Mesodermal cell (in vitro differentiated cells): ENCODE measurements at regions not wholly inside any gene's neighbourhood (a gene's known extent, or its start where the extent isn't known, plus 50 kb on each side); places are given as distances from the start of the nearest gene placed in this dataset.

Experiments
- H3K27ac ChIP-seq: 2 replicates; pipeline ENCODE4 v1.7.0; 2013; ENCODE audit warnings: mild to moderate bottlenecking, low read depth, low read length, moderate library complexity; ENCODE audit not compliant: severe bottlenecking
- H3K36me3 ChIP-seq: 2 replicates; pipeline ENCODE4 v1.7.1; 2013; ENCODE audit warnings: mild to moderate bottlenecking, low read length, moderate library complexity; ENCODE audit not compliant: control insufficient read depth, insufficient read depth
- H3K4me1 ChIP-seq: one replicate; pipeline ENCODE4 v1.7.1; 2013; ENCODE audit warnings: mild to moderate bottlenecking, low read length; ENCODE audit not compliant: insufficient read depth, control insufficient read depth, poor library complexity, severe bottlenecking
- H3K4me3 ChIP-seq: 2 replicates; pipeline ENCODE4 v1.7.0; 2013; ENCODE audit warnings: low read length, control low read depth, mild to moderate bottlenecking; ENCODE audit not compliant: insufficient read depth, poor library complexity, severe bottlenecking; ENCODE audit errors: extremely low read depth
- H3K9me3 ChIP-seq: 2 replicates; pipeline ENCODE4 v1.7.1; 2013; ENCODE audit warnings: mild to moderate bottlenecking, low read length, moderate library complexity; ENCODE audit not compliant: control insufficient read depth
- WGBS, 2 experiments: methylation state at CpG; one replicate each; pipeline ENCODE4 v1.1.5; 2013; ENCODE audit warnings: missing lambda C conversion rate in 2 of 2; ENCODE audit not compliant: insufficient coverage in 2 of 2; 5-methylcytosine and 5-hydroxymethylcytosine counted together

- no peak overlapping the region for H3K4me3 ChIP-seq
- H3K4me1 ChIP-seq, result no peaks in the 10 kb centered on the region
- no peak overlapping the region for H3K27ac ChIP-seq
- no peaks in the 10 kb centered on the region for H3K36me3 ChIP-seq
- 90 to 94% methylated on average over 7 to 8 of the region's 9 CpGs for WGBS, 2 experiments
- no peaks in the 10 kb centered on the region for H3K9me3 ChIP-seq
These were observed 815.5 kb upstream of the RBFOX1 start for GRCh38 chr16:6517020-6517720.

GRCh38 chr16:6512512-6512911 lies 820.1 kb upstream of the RBFOX1 start:
- Histone ChIP-seq H3K36me3 (no peaks in the 10 kb centered on the region), H3K4me1 (no peaks in the 10 kb centered on the region), H3K9me3 (no peaks in the 10 kb centered on the region), H3K27ac (no peak overlapping the region), H3K4me3 (no peak overlapping the region)
- WGBS, 2 experiments, result 85 to 100% methylated on average over 2 of the region's 2 CpGs

DNA sequence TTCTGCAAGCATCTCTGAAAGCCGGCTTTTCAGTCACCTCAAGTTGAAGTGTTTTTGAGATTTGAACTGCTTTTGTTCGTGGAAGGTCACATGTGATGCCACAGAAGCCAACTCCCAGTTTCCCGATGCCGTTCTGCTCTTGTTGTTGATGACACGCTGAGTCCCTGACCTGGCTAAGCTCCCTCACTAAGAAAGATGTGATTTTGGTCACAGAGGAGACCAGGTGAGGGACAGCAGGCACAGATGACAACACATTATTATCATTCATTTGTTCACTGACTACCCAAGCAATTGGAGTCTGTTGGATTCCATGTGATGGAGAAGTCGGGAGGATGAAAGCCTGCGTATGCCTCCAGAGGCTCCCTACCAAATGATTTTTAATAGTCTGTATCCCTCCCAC lies 822.4 kb upstream of the RBFOX1 start:
- no peak overlapping the region for H3K4me3 ChIP-seq
- H3K9me3 ChIP-seq, result no peaks in the 10 kb centered on the region
- WGBS, 2 experiments, result 96 to 100% methylated on average over 4 of the region's 7 CpGs
- H3K27ac ChIP-seq, result no peak overlapping the region
- no peaks in the 10 kb centered on the region for H3K4me1 ChIP-seq
- H3K36me3 ChIP-seq, result no peaks in the 10 kb centered on the region

DNA sequence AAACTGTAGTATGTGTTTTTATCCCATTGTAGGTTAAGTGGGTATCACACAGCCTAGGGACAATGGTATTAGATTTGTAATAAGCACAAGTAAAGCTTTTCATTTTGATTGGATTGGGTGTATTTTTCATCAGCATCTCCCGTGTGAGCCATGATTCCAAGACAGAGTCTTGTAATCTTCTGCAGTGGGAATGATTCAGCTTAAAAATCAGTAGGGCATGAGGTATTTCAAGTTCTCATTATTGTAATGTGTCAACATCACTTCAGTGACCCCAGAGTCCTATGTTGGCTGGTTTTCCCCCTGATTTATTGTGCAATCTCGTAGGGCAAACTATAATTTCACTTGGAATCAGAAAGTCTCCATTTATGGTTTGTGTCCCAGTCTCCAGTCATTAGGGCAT lies 833.2 kb upstream of the RBFOX1 start:
- no peak overlapping the region for H3K27ac ChIP-seq
- WGBS, 2 experiments, result 89 to 90% methylated on average over 2 of the region's 2 CpGs

DNA sequence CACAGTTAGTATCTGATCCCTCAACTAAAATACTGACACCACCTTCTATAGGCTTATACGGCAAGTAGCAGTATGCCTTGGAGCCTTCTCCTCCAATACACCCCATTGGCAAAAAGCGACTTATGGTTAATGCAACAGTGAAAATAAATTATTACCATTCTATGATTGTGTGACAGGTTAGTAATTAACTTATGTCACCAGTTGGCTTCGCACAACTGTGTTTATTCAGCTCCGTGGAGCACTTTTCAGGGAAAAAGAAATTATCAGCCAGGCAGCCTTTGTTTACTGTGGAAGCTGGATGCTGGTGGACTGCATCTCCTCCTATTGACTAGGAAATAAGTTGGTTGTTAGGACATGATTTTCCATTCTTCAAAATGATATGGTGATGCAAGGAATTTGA lies 833.8 kb upstream of the RBFOX1 start:
- Histone ChIP-seq H3K4me3 (no peak overlapping the region), H3K4me1 (no peaks in the 10 kb centered on the region), H3K27ac (no peak overlapping the region), H3K36me3 (no peaks in the 10 kb centered on the region), H3K9me3 (no peaks in the 10 kb centered on the region)
- 100% methylated on average over 2 of the region's 4 CpGs for WGBS, 2 experiments

More for the DNA sequence above, 833.2 kb upstream of the RBFOX1 start:
- H3K4me3 ChIP-seq, result no peak overlapping the region
- no peaks in the 10 kb centered on the region for H3K36me3 ChIP-seq
- no peaks in the 10 kb centered on the region for H3K9me3 ChIP-seq
- H3K4me1 ChIP-seq, result no peaks in the 10 kb centered on the region

- H3K4me1 ChIP-seq, result no peaks in the 10 kb centered on the region
- no peaks in the 10 kb centered on the region for H3K36me3 ChIP-seq
- no peak overlapping the region for H3K4me3 ChIP-seq
- no peaks in the 10 kb centered on the region for H3K9me3 ChIP-seq
- H3K27ac ChIP-seq, result no peak overlapping the region
- 81% methylated on average over 2 of the region's 2 CpGs; no CpG with 5 or more reads in 1 of the 2 experiments for WGBS, 2 experiments
These were observed 835.6 kb upstream of the RBFOX1 start for GRCh38 chr16:6496996-6497395.

- H3K36me3 ChIP-seq, result no peaks in the 10 kb centered on the region
- no peak overlapping the region for H3K27ac ChIP-seq
- no peaks in the 10 kb centered on the region for H3K9me3 ChIP-seq
- no peaks in the 10 kb centered on the region for H3K4me1 ChIP-seq
- no peak overlapping the region for H3K4me3 ChIP-seq
- 90 to 91% methylated on average over 4 of the region's 7 CpGs for WGBS, 2 experiments
These were observed 837.0 kb upstream of the RBFOX1 start for GRCh38 chr16:6495486-6496210.

GRCh38 chr16:6494716-6495115 lies 837.9 kb upstream of the RBFOX1 start:
- no peaks in the 10 kb centered on the region for H3K4me1 ChIP-seq
- H3K9me3 ChIP-seq, result no peaks in the 10 kb centered on the region
- no peak overlapping the region for H3K27ac ChIP-seq
- 67 to 100% methylated on average over 1 to 3 of the region's 6 CpGs for WGBS, 2 experiments
- H3K36me3 ChIP-seq, result no peaks in the 10 kb centered on the region
- no peak overlapping the region for H3K4me3 ChIP-seq

GRCh38 chr16:6493555-6493954 lies 839.1 kb upstream of the RBFOX1 start:
- no peaks in the 10 kb centered on the region for H3K4me1 ChIP-seq

DNA sequence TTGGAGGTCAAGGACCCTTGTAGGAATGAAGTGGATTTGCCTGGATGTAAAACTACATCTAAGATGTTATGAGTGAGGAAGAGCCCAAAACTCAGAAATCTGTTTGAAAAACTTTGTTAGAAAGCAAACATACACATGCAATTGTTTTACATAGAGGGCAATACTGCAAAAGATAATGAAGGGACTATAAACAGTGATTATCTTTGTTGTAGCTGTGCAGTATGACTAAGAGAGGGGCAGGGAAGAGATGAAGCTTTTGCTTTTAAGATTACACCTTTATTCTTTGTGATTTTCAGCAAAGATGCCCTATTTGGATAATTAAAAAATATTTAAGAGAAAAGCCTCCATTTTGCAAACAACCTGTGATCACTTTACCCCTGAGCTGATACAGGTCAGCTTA lies 839.9 kb upstream of the RBFOX1 start:
- no peaks in the 10 kb centered on the region for H3K36me3 ChIP-seq
- no peaks in the 10 kb centered on the region for H3K4me1 ChIP-seq
- no peak overlapping the region for H3K4me3 ChIP-seq
- H3K9me3 ChIP-seq, result no peaks in the 10 kb centered on the region
- no peak overlapping the region for H3K27ac ChIP-seq

More at GRCh38 chr16:6493555-6493954, 839.1 kb upstream of the RBFOX1 start:
- 100% methylated on average over 1 of the region's 6 CpGs; no CpG with 5 or more reads in 1 of the 2 experiments for WGBS, 2 experiments
- no peak overlapping the region for H3K27ac ChIP-seq
- H3K4me3 ChIP-seq, result no peak overlapping the region
- no peaks in the 10 kb centered on the region for H3K36me3 ChIP-seq
- no peaks in the 10 kb centered on the region for H3K9me3 ChIP-seq

DNA sequence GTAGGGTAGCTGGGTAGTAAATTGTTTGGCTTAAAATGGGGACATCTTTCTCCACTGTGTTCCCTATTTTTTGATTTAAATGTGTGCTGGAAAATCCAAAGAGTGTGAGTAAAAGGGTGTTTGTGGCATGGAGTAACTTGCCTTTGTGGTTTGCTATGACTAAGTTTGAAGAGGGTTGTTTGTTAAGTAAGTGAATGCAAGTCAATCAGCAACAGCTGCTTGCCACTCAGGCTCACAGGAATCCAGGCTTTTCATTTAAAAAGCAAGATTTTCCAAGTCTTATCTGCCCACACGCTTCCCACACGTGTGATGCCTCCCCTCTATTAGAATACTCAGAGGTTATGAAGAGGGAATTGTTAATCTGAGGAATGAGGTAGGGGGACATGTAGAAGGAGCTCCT lies 847.7 kb upstream of the RBFOX1 start:
- Histone ChIP-seq H3K27ac (no peak overlapping the region), H3K4me3 (no peak overlapping the region), H3K9me3 (no peaks in the 10 kb centered on the region), H3K36me3 (no peaks in the 10 kb centered on the region), H3K4me1 (peaks cover 3% of the 10 kb centered on the region)
- WGBS, 2 experiments, result no CpG with 5 or more reads among the region's 2 CpGs
